ENCODE measurements at regions not wholly inside any gene's neighbourhood (a gene's known extent, or its start where the extent isn't known, plus 50 kb on each side); places are given as distances from the start of the nearest gene placed in this dataset.

GRCh38 chr9:86804011-86804410, 143.3 kb downstream of the GAS1 start:
- no peak overlapping the region for H3K27ac ChIP-seq
- no peaks in the 10 kb centered on the region for H3K9me3 ChIP-seq (ENCODE audit: low read depth)
- H3K36me3 ChIP-seq: no peaks in the 10 kb centered on the region
- TF ChIP-seq CTCF (IDR thresholded peaks at IDR 0.05; ENCODE audit: low read depth, low read length): no peak
- no peak for DNase-seq (ENCODE audit: low read depth in 1 of 2, low spot score in 1 of 2)
- no peaks in the 10 kb centered on the region for H3K4me1 ChIP-seq (ENCODE audit: low read depth)
- no peaks in the 10 kb centered on the region for H3K27me3 ChIP-seq
- H3K4me3 ChIP-seq: no peak overlapping the region

DNA sequence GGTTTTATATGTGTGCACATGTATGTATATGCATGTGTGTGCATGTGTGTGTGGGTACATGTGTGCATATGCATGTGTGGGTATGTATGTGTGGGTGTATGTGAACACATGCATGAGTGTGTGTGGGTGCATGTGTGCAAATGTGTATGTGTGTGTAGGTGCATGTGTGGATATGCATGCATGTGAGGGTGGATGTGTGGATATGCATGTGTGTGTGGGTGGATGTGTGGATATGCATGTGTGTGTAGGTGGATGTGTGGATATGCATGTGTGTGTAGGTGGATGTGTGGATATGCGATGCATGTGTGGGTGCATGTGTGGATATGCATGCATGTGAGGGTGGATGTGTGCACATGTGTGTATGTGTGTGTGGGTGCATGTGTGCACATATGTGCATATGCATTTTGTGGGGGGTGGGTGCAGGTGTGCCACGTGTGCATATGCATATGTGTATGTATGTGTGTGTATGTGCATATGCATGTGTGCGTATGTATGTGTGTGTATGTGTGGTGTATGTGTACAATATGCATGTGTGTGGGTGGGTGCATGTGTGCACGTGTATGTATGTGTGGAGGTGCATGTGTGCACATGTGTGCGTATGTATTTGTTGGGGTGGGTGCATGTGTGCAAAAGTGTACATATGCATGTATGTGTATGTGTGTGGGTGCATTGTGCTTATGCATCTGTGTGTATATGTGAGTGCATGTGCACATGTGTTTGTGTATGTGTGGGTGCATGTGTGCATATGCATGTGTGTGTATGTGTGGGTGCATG, 144.2 kb downstream of the GAS1 start:
- Histone ChIP-seq H3K9me3 (ENCODE audit: low read depth) (no peaks in the 10 kb centered on the region), H3K4me1 (ENCODE audit: low read depth) (no peaks in the 10 kb centered on the region), H3K36me3 (no peaks in the 10 kb centered on the region), H3K27ac (no peak overlapping the region), H3K27me3 (no peaks in the 10 kb centered on the region), H3K4me3 (no peak overlapping the region)
- TF ChIP-seq CTCF (IDR thresholded peaks at IDR 0.05; ENCODE audit: low read depth, low read length): no peak
- no peak for DNase-seq (ENCODE audit: low read depth in 1 of 2, low spot score in 1 of 2)

- H3K4me3 ChIP-seq: no peak overlapping the region
- DNase-seq (ENCODE audit: low read depth in 1 of 2, low spot score in 1 of 2): peak in 1 of 2 donors; percentile 45
- no peaks in the 10 kb centered on the region for H3K36me3 ChIP-seq
- H3K27ac ChIP-seq: no peak overlapping the region
- TF ChIP-seq CTCF (IDR thresholded peaks at IDR 0.05; ENCODE audit: low read depth, low read length): no peak
- H3K9me3 ChIP-seq (ENCODE audit: low read depth): no peaks in the 10 kb centered on the region
- H3K27me3 ChIP-seq: no peaks in the 10 kb centered on the region
- H3K4me1 ChIP-seq (ENCODE audit: low read depth): no peaks in the 10 kb centered on the region
Measured at GRCh38 chr9:86801246-86801645, 146.1 kb downstream of the GAS1 start.

DNA sequence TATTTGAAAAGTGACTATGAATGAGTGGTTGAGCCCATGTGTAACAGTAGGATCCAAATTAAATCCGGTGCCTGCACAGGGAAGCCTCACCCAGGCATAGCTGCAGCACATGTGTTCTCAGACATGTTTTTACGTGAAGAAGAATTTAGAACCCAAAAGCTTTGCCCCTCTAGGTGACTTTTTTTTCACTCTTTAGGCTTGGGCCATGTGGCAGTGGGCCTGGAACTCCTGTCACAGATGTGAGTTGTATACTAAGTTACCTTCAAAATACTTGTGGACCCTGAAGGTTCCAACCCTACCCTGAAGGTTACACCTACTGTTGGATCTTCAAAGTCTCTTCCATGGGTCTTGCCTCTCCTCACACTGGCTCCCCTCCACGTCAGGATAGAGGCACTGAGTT, 146.6 kb downstream of the GAS1 start:
- Histone ChIP-seq H3K4me3 (no peak overlapping the region), H3K27ac (no peak overlapping the region), H3K4me1 (ENCODE audit: low read depth) (no peaks in the 10 kb centered on the region), H3K27me3 (no peaks in the 10 kb centered on the region), H3K9me3 (ENCODE audit: low read depth) (no peaks in the 10 kb centered on the region), H3K36me3 (no peaks in the 10 kb centered on the region)
- no peak for DNase-seq (ENCODE audit: low read depth in 1 of 2, low spot score in 1 of 2)
- no peak for TF ChIP-seq CTCF (IDR thresholded peaks at IDR 0.05; ENCODE audit: low read depth, low read length)

GRCh38 chr9:86798966-86799365, 148.3 kb downstream of the GAS1 start:
- Histone ChIP-seq H3K4me1 (ENCODE audit: low read depth) (peaks cover 14% of the 10 kb centered on the region), H3K27ac (no peak overlapping the region), H3K4me3 (no peak overlapping the region), H3K36me3 (no peaks in the 10 kb centered on the region), H3K27me3 (no peaks in the 10 kb centered on the region), H3K9me3 (ENCODE audit: low read depth) (no peaks in the 10 kb centered on the region)
- TF ChIP-seq CTCF (IDR thresholded peaks at IDR 0.05; ENCODE audit: low read depth, low read length): no peak
- DNase-seq (ENCODE audit: low read depth in 1 of 2, low spot score in 1 of 2): no peak
